Mucosa of descending colon (tissue), 3 donors: ENCODE measurements at regions not wholly inside any gene's neighbourhood (a gene's known extent, or its start where the extent isn't known, plus 50 kb on each side); places are given as distances from the start of the nearest gene placed in this dataset.

ENCODE experiments used
- ATAC-seq: fragments of 200-7000 bp; cut with Tn5 transposase; one replicate; pipeline ENCODE4 v1.9.1; 2020; ENCODE audit warnings: mild to moderate bottlenecking, moderate library complexity
- DNase-seq, 3 donors: peaks; one replicate each; pipeline ENCODE4 v3.0.0-alpha.2; 2020
- H3K36me3 ChIP-seq: fragments of 200-600 bp; one replicate; pipeline ENCODE4 v1.8.0; 2021; ENCODE audit warnings: low read depth, mild to moderate bottlenecking
- H3K4me1 ChIP-seq: fragments of 200-600 bp; one replicate; pipeline ENCODE4 v1.8.0; 2021; ENCODE audit warnings: low read depth, mild to moderate bottlenecking
- H3K4me3 ChIP-seq: fragments of 200-600 bp; one replicate; pipeline ENCODE4 v1.8.0; 2021; ENCODE audit warnings: mild to moderate bottlenecking
- H3K9me3 ChIP-seq: fragments of 200-600 bp; one replicate; pipeline ENCODE4 v1.8.0; 2021; ENCODE audit warnings: mild to moderate bottlenecking
- intact Hi-C, 2 donors: fragments of 100-400 bp; cut with DNase I in 1 of 2; cut with micrococcal nuclease in 1 of 2; formaldehyde crosslinking; loops; one replicate each; pipeline versions ENCODE4 v1.11.0 to v1.11.1; 2022; cut with DNase I, micrococcal nuclease
- TF ChIP-seq, protein P1 (sequence below): fragments of 200-600 bp; IDR thresholded peaks from one replicate; pipeline ENCODE4 v1.8.0; 2022; ENCODE audit warnings: antibody characterized with exemption, mild to moderate bottlenecking
- donor health status: DM: no; HTN: no; CAD: no; lungs with moderate emphysema.
- donor health status: DM: no; HTN: no; CAD: no.
- donor health status: DM: no; HTN: yes; CAD: no.

DNA sequence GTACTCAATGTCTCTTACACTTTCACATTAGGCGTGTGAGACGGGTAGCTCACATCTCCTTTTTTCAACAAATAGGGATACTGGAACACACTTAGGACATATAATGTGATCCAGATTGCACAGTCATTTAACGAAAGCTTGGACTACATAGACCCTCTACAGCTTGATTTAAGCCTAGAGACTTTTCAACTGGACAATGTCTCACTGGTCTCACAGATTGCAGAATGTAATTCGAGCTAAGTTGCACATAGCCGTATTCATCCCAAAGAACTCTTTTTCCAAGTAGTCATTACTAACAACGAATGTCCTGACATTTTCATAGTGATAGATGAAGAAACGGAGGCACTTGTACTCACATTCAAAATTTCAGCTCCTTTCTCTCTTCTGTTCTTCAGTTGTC lies 612.1 kb downstream of the ZEB2 start:
- no peaks in the 10 kb centered on the region for H3K36me3 ChIP-seq
- no peaks in the 10 kb centered on the region for H3K4me1 ChIP-seq
- no peak overlapping the region for H3K4me3 ChIP-seq
- intact Hi-C loops: no loop called here
- no peak for ATAC-seq
- no peak for DNase-seq
- H3K9me3 ChIP-seq: no peaks in the 10 kb centered on the region
- TF ChIP-seq, protein P1, sequence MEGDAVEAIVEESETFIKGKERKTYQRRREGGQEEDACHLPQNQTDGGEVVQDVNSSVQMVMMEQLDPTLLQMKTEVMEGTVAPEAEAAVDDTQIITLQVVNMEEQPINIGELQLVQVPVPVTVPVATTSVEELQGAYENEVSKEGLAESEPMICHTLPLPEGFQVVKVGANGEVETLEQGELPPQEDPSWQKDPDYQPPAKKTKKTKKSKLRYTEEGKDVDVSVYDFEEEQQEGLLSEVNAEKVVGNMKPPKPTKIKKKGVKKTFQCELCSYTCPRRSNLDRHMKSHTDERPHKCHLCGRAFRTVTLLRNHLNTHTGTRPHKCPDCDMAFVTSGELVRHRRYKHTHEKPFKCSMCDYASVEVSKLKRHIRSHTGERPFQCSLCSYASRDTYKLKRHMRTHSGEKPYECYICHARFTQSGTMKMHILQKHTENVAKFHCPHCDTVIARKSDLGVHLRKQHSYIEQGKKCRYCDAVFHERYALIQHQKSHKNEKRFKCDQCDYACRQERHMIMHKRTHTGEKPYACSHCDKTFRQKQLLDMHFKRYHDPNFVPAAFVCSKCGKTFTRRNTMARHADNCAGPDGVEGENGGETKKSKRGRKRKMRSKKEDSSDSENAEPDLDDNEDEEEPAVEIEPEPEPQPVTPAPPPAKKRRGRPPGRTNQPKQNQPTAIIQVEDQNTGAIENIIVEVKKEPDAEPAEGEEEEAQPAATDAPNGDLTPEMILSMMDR: no peak

DNA sequence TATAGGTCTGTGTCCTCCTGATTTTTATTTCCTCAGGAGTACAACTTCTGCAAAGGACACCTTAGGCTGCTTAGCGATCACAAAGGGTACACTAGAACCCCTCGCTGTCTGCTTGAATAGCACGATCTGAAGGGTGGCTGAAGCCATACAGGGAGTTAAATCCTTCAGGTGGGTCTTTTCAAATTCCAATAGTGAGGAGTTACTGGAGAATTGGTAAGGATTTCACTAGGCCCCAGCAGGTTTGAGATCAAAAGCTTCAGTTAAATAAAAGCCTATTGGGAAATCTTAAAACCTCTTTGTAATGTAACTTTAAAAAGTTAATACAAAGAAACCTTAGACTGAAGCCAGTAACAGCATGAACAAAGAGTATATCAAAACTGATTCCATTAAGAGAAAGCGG lies 613.1 kb downstream of the ZEB2 start:
- TF ChIP-seq, protein P1: no peak
- no peak for DNase-seq
- no peak for ATAC-seq
- intact Hi-C loops: no loop called here
- H3K4me3 ChIP-seq: no peak overlapping the region
- no peaks in the 10 kb centered on the region for H3K36me3 ChIP-seq
- no peaks in the 10 kb centered on the region for H3K9me3 ChIP-seq
- no peaks in the 10 kb centered on the region for H3K4me1 ChIP-seq

DNA sequence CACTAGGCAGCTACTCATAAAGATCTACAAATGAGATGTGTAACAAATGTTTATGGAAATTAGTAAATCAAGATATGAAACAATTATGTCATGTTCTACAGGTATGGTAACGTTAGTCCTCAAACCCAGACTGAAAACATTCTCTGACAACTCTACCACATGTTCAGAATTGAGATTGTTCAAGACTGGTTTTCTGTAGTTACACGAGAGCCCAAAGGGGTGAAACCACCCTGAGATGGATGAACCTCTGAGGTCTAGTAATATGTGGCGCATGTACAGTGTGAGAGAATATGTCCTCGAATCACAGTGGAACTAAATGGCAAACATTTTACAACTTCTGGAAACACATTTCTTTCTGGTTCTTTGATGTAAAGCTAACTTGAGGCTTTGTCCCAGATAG lies 614.3 kb downstream of the ZEB2 start:
- intact Hi-C loops: no loop called here
- no peaks in the 10 kb centered on the region for H3K9me3 ChIP-seq
- DNase-seq (no peak), ATAC-seq (no peak)
- no peaks in the 10 kb centered on the region for H3K36me3 ChIP-seq
- TF ChIP-seq, protein P1: no peak
- no peaks in the 10 kb centered on the region for H3K4me1 ChIP-seq
- no peak overlapping the region for H3K4me3 ChIP-seq

DNA sequence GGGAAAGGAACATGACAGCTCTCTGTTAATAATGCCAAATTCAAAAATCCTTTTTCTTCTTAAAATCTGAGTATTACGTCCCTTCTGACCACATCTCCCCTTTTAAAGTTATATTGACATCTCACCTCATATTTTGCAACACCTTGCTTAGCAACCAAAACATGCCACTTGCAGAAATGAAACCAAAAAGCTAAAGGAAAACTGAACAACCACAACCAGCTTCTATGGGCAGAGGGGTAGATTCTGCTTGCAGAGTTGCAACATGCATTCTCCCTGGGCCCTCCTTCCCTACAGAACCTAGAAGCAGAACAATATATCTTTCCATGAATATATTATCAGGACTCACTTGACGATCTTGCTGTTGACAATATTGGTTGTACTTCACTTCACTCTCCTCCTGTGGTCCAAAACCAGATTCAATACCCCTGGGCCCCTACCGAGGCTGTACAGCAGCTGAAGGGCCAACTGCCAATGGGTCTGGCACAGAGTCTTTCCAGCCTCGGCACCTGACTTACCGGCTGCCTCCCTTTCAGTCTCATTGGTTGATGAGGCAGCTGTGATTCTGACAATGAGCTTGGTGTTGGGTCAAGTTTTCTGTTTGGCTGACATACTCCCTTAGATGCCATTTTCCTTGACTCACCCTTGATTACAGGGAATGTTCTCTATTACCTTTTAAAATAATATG lies 616.6 kb downstream of the ZEB2 start:
- intact Hi-C loops: no loop called here
- ATAC-seq (no peak), DNase-seq (no peak)
- H3K4me1 ChIP-seq: no peaks in the 10 kb centered on the region
- H3K4me3 ChIP-seq: no peak overlapping the region
- no peaks in the 10 kb centered on the region for H3K36me3 ChIP-seq
- TF ChIP-seq, protein P1: no peak
- no peaks in the 10 kb centered on the region for H3K9me3 ChIP-seq

DNA sequence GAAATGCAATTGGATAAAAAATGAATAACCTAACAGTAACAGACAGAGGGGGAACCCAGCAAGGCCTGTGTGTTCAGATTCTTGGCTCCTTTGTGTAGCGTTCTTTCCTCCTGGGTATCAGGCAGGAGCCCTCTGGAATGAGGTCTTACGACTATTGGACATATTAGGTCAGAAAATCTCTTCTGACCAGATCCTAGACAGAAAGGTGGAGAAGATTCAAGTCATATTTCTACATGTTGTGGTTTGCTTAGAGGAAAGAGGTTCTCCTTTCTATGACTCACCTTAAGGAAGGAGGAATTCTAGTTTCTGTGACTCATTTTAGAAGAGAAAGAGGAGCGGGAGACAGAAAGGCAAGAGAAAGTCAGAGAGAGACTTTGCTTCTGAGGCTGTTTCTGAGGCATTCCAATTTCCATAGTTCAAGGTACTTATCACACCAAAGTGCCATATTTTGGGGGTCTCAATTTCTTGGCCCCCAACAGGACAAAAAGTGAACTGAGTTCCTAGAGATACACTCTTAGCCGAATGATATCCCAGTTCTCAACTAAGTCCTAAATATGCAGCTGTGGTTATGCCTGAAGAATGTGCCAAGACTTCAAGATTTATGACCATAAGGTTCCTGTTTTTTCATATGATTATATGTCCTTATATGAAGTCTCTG lies 618.6 kb downstream of the ZEB2 start:
- TF ChIP-seq, protein P1: no peak

More for the DNA sequence above, 618.6 kb downstream of the ZEB2 start:
- Histone ChIP-seq H3K4me1 (no peaks in the 10 kb centered on the region), H3K36me3 (no peaks in the 10 kb centered on the region), H3K9me3 (no peaks in the 10 kb centered on the region), H3K4me3 (no peak overlapping the region)
- intact Hi-C loops: no loop called here
- ATAC-seq: no peak
- no peak for DNase-seq
